Mucosa of descending colon (tissue), 3 donors: ENCODE measurements at regions not wholly inside any gene's neighbourhood (a gene's known extent, or its start where the extent isn't known, plus 50 kb on each side); places are given as distances from the start of the nearest gene placed in this dataset.

Experiments
- ATAC-seq: fragments of 200-7000 bp; cut with Tn5 transposase; one replicate; pipeline ENCODE4 v1.9.1; 2020; ENCODE audit warnings: mild to moderate bottlenecking, moderate library complexity
- DNase-seq, 3 donors: peaks; one replicate each; pipeline ENCODE4 v3.0.0-alpha.2; 2020
- H3K36me3 ChIP-seq: fragments of 200-600 bp; one replicate; pipeline ENCODE4 v1.8.0; 2021; ENCODE audit warnings: low read depth, mild to moderate bottlenecking
- H3K4me1 ChIP-seq: fragments of 200-600 bp; one replicate; pipeline ENCODE4 v1.8.0; 2021; ENCODE audit warnings: low read depth, mild to moderate bottlenecking
- H3K4me3 ChIP-seq: fragments of 200-600 bp; one replicate; pipeline ENCODE4 v1.8.0; 2021; ENCODE audit warnings: mild to moderate bottlenecking
- H3K9me3 ChIP-seq: fragments of 200-600 bp; one replicate; pipeline ENCODE4 v1.8.0; 2021; ENCODE audit warnings: mild to moderate bottlenecking
- CTCF ChIP-seq: fragments of 200-600 bp; IDR thresholded peaks from one replicate; pipeline ENCODE4 v1.8.0; 2022; ENCODE audit warnings: antibody characterized with exemption, mild to moderate bottlenecking
- intact Hi-C, 2 donors: fragments of 100-400 bp; cut with DNase I in 1 of 2; cut with micrococcal nuclease in 1 of 2; formaldehyde crosslinking; loops; one replicate each; pipeline versions ENCODE4 v1.11.0 to v1.11.1; 2022; cut with DNase I, micrococcal nuclease
- donor health status: DM: no; HTN: no; CAD: no; lungs with moderate emphysema.
- donor health status: DM: no; HTN: no; CAD: no.
- donor health status: DM: no; HTN: yes; CAD: no.

DNA sequence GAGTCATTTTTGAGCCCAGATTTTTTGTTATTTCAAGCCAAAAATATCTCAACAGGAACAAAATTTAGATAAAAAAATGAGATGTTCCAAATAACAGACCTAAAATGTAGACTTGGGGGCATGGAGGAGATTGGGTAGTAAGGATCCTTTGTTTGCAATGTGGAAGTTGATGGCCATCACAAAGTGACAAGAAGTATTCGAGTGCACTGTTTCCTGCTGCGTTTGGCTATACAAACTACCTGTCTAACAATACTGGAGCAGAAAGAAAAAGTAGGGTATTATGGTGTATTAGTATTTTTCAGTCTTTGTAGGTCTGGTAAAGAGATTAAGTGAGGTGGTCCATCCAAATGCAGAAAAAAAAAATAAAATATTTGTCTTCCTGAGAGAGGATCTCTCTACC lies 284.2 kb downstream of the C3orf38 start:
- ATAC-seq: no peak

GRCh38 chr3:88440701-88441100 lies 290.9 kb downstream of the C3orf38 start:
- no peaks in the 10 kb centered on the region for H3K36me3 ChIP-seq
- no peak for TF ChIP-seq CTCF
- intact Hi-C loops: no loop called here
- H3K4me1 ChIP-seq: no peaks in the 10 kb centered on the region
- no peak overlapping the region for H3K4me3 ChIP-seq
- no peaks in the 10 kb centered on the region for H3K9me3 ChIP-seq
- no peak for ATAC-seq
- no peak for DNase-seq

More for the DNA sequence above, 284.2 kb downstream of the C3orf38 start:
- H3K36me3 ChIP-seq: no peaks in the 10 kb centered on the region
- intact Hi-C loops: no loop called here
- no peak overlapping the region for H3K4me3 ChIP-seq
- no peaks in the 10 kb centered on the region for H3K4me1 ChIP-seq
- no peak for TF ChIP-seq CTCF
- no peaks in the 10 kb centered on the region for H3K9me3 ChIP-seq
- DNase-seq: no peak

- Histone ChIP-seq H3K4me3 (no peak overlapping the region), H3K36me3 (no peaks in the 10 kb centered on the region), H3K9me3 (no peaks in the 10 kb centered on the region), H3K4me1 (no peaks in the 10 kb centered on the region)
- TF ChIP-seq CTCF: no peak
- ATAC-seq (no peak), DNase-seq (no peak)
- intact Hi-C loops: no loop called here
Observed at GRCh38 chr3:88443066-88443465, 293.3 kb downstream of the C3orf38 start.

- intact Hi-C loops: no loop called here
- ATAC-seq (no peak), DNase-seq (no peak)
- Histone ChIP-seq H3K4me3 (no peak overlapping the region), H3K9me3 (no peaks in the 10 kb centered on the region), H3K36me3 (no peaks in the 10 kb centered on the region), H3K4me1 (no peaks in the 10 kb centered on the region)
- TF ChIP-seq CTCF: no peak
Observed at GRCh38 chr3:88444251-88444650, 294.5 kb downstream of the C3orf38 start.

DNA sequence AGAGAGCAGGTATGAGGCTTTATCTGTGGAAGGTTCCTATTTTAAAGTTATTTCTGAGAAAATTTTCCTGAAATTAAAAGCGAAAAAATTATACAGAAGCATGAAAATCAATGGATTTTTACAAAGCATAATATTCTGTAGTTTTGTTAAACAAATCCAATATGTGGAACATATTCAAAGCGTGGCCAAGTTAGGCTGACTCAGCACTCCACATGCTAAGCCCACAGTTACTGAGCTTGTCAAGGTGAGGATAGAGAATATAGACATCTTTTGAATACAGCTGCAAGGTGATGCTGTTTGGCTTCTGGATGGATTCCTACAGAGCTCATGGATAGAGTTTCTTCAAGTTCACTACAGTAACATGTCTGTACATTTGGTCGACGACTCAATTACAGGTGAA lies 302.5 kb downstream of the C3orf38 start:
- H3K9me3 ChIP-seq: no peaks in the 10 kb centered on the region
- intact Hi-C loops: no loop called here
- no peak overlapping the region for H3K4me3 ChIP-seq
- H3K4me1 ChIP-seq: no peaks in the 10 kb centered on the region
- no peak for DNase-seq
- no peak for TF ChIP-seq CTCF
- no peak for ATAC-seq
- H3K36me3 ChIP-seq: no peaks in the 10 kb centered on the region

GRCh38 chr3:88460369-88460768 lies 310.6 kb downstream of the C3orf38 start:
- no peaks in the 10 kb centered on the region for H3K4me1 ChIP-seq
- H3K36me3 ChIP-seq: no peaks in the 10 kb centered on the region
- H3K4me3 ChIP-seq: no peak overlapping the region
- H3K9me3 ChIP-seq: no peaks in the 10 kb centered on the region
- intact Hi-C loops: no loop called here
- ATAC-seq (no peak), DNase-seq (no peak)
- no peak for TF ChIP-seq CTCF
